Neural cell (in vitro differentiated cells): ENCODE measurements at regions not wholly inside any gene's neighbourhood (a gene's known extent, or its start where the extent isn't known, plus 50 kb on each side); places are given as distances from the start of the nearest gene placed in this dataset.

Experiments used
- H2AFZ ChIP-seq: fragments of 200-600, 300-800 bp; sonication (generic), shearing (Covaris generic); 2 replicates; pipeline ENCODE4 v1.6.0; 2014; ENCODE audit warnings: low read depth, mild to moderate bottlenecking, antibody characterized with exemption, low read length, moderate library complexity
- H3F3A ChIP-seq: fragments of 200-600 bp; shearing (Covaris generic); 2 replicates; pipeline ENCODE4 v1.6.1; 2016; ENCODE audit warnings: mild to moderate bottlenecking, moderate library complexity, mixed read lengths, antibody characterized with exemption, low read length; ENCODE audit not compliant: insufficient read depth, poor library complexity, severe bottlenecking
- H3K27ac ChIP-seq: fragments of 200-600, 300-800 bp; sonication (generic), shearing (Covaris generic); 2 replicates; pipeline ENCODE4 v1.5.1; 2014; ENCODE audit warnings: mild to moderate bottlenecking, low read length, moderate library complexity
- H3K27me3 ChIP-seq: fragments of 300-800, 200-600 bp; sonication (generic), shearing (Covaris generic); 2 replicates; pipeline ENCODE4 v1.6.0; 2014; ENCODE audit warnings: mild to moderate bottlenecking, low read depth, low read length, moderate library complexity; ENCODE audit not compliant: insufficient read depth
- H3K36me3 ChIP-seq: fragments of 300-800, 200-600 bp; sonication (generic), shearing (Covaris generic); 2 replicates; pipeline ENCODE4 v1.5.1; 2014; ENCODE audit warnings: mild to moderate bottlenecking, antibody characterized with exemption, low read length, moderate library complexity; ENCODE audit not compliant: insufficient read depth
- H3K4me2 ChIP-seq: fragments of 300-800, 200-600 bp; sonication (generic), shearing (Covaris generic); 2 replicates; pipeline ENCODE4 v1.6.0; 2014; ENCODE audit warnings: mild to moderate bottlenecking, low read length
- H3K4me3 ChIP-seq: fragments of 300-800, 200-600 bp; sonication (generic), shearing (Covaris generic); 2 replicates; pipeline ENCODE4 v1.5.1; 2014; ENCODE audit warnings: mild to moderate bottlenecking, low read length, moderate library complexity
- H3K79me2 ChIP-seq: fragments of 200-600 bp; shearing (Covaris generic); replicated peaks from 2 replicates; pipeline ENCODE4 v1.6.0; 2014; ENCODE audit warnings: mild to moderate bottlenecking, low read length, moderate library complexity; ENCODE audit not compliant: insufficient read depth
- H3K9ac ChIP-seq: fragments of 300-800, 200-600 bp; sonication (generic), shearing (Covaris generic); 2 replicates; pipeline ENCODE4 v1.6.1; 2016; ENCODE audit warnings: mild to moderate bottlenecking, low read length, mixed read lengths
- H3K9me2 ChIP-seq: fragments of 200-600 bp; shearing (Covaris generic); 2 replicates; pipeline ENCODE4 v1.6.1; 2016; ENCODE audit warnings: mild to moderate bottlenecking, low read length, mixed read lengths; ENCODE audit not compliant: insufficient read depth
- H3K9me3 ChIP-seq: fragments of 200-600, 300-800 bp; sonication (generic), shearing (Covaris generic); 2 replicates; pipeline ENCODE4 v1.6.1; 2016; ENCODE audit warnings: mild to moderate bottlenecking, mixed run types, low read length, moderate library complexity, mixed read lengths
- H4K20me1 ChIP-seq: fragments of 200-600 bp; shearing (Covaris generic); 2 replicates; pipeline ENCODE4 v1.6.1; 2016; ENCODE audit warnings: mild to moderate bottlenecking, mixed run types; ENCODE audit not compliant: insufficient read depth
- EP300 ChIP-seq: fragments of 450-650 bp; conservative IDR thresholded peaks from 2 replicates; pipeline ENCODE4 v1.6.1; 2014; ENCODE audit warnings: antibody characterized with exemption, mild to moderate bottlenecking, moderate library complexity; ENCODE audit not compliant: poor library complexity, severe bottlenecking
- EZH2 ChIP-seq: fragments of 200-600, 300-800 bp; shearing (Covaris generic), sonication (generic); IDR thresholded peaks from 2 replicates; pipeline ENCODE4 v1.6.1; 2014; ENCODE audit warnings: antibody characterized with exemption, low read length, borderline replicate concordance, mild to moderate bottlenecking; ENCODE audit not compliant: insufficient read depth, poor library complexity, severe bottlenecking
- MXI1 ChIP-seq: fragments of 450-650 bp; conservative IDR thresholded peaks from 2 replicates; pipeline ENCODE4 v1.6.1; 2014; ENCODE audit warnings: antibody characterized with exemption, mild to moderate bottlenecking; ENCODE audit not compliant: poor library complexity, severe bottlenecking
- POLR2AphosphoS5 ChIP-seq: IDR thresholded peaks from 2 replicates; pipeline ENCODE4 v1.6.1; 2012
- RAD21 ChIP-seq: fragments of 450-650 bp; conservative IDR thresholded peaks from 2 replicates; pipeline ENCODE4 v1.6.1; 2014; ENCODE audit warnings: antibody characterized with exemption, mild to moderate bottlenecking, moderate library complexity
- SMC3 ChIP-seq: fragments of 450-650 bp; conservative IDR thresholded peaks from 2 replicates; pipeline ENCODE4 v1.6.1; 2014; ENCODE audit warnings: antibody characterized with exemption, mild to moderate bottlenecking, moderate library complexity; ENCODE audit not compliant: poor library complexity
- TAF1 ChIP-seq: IDR thresholded peaks from 2 replicates; pipeline ENCODE4 v1.6.1; 2012; ENCODE audit warnings: low read depth
- TF ChIP-seq, protein P1 (sequence below): IDR thresholded peaks from 2 replicates; pipeline ENCODE4 v1.6.1; 2012; ENCODE audit warnings: borderline replicate concordance
- TF ChIP-seq, protein P2 (sequence below): fragments of 450-650 bp; IDR thresholded peaks from 2 replicates; pipeline ENCODE4 v1.5.1; 2014; ENCODE audit warnings: antibody characterized with exemption, mild to moderate bottlenecking, moderate library complexity; ENCODE audit not compliant: poor library complexity, severe bottlenecking

GRCh38 chr3:163924600-163924999 lies 1153.7 kb downstream of the SI start:
- Histone ChIP-seq H4K20me1 (no peaks in the 10 kb centered on the region), H3K27me3 (no peaks in the 10 kb centered on the region), H3K9me3 (no peaks in the 10 kb centered on the region), H3K9ac (no peak overlapping the region), H3K9me2 (no peaks in the 10 kb centered on the region), H3K4me3 (no peak overlapping the region), H3K4me2 (no peak overlapping the region), H3K79me2 (no peaks in the 10 kb centered on the region), H3K27ac (no peak overlapping the region), H2AFZ (no peak overlapping the region), H3K36me3 (no peaks in the 10 kb centered on the region), H3F3A (no peaks in the 10 kb centered on the region)
- TF ChIP-seq POLR2AphosphoS5 (no peak), TAF1 (no peak), SMC3 (no peak), RAD21 (no peak), EP300 (no peak), EZH2 (no peak), MXI1 (no peak)
- TF ChIP-seq, protein P1, sequence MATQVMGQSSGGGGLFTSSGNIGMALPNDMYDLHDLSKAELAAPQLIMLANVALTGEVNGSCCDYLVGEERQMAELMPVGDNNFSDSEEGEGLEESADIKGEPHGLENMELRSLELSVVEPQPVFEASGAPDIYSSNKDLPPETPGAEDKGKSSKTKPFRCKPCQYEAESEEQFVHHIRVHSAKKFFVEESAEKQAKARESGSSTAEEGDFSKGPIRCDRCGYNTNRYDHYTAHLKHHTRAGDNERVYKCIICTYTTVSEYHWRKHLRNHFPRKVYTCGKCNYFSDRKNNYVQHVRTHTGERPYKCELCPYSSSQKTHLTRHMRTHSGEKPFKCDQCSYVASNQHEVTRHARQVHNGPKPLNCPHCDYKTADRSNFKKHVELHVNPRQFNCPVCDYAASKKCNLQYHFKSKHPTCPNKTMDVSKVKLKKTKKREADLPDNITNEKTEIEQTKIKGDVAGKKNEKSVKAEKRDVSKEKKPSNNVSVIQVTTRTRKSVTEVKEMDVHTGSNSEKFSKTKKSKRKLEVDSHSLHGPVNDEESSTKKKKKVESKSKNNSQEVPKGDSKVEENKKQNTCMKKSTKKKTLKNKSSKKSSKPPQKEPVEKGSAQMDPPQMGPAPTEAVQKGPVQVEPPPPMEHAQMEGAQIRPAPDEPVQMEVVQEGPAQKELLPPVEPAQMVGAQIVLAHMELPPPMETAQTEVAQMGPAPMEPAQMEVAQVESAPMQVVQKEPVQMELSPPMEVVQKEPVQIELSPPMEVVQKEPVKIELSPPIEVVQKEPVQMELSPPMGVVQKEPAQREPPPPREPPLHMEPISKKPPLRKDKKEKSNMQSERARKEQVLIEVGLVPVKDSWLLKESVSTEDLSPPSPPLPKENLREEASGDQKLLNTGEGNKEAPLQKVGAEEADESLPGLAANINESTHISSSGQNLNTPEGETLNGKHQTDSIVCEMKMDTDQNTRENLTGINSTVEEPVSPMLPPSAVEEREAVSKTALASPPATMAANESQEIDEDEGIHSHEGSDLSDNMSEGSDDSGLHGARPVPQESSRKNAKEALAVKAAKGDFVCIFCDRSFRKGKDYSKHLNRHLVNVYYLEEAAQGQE, result no peak
- TF ChIP-seq, protein P2, sequence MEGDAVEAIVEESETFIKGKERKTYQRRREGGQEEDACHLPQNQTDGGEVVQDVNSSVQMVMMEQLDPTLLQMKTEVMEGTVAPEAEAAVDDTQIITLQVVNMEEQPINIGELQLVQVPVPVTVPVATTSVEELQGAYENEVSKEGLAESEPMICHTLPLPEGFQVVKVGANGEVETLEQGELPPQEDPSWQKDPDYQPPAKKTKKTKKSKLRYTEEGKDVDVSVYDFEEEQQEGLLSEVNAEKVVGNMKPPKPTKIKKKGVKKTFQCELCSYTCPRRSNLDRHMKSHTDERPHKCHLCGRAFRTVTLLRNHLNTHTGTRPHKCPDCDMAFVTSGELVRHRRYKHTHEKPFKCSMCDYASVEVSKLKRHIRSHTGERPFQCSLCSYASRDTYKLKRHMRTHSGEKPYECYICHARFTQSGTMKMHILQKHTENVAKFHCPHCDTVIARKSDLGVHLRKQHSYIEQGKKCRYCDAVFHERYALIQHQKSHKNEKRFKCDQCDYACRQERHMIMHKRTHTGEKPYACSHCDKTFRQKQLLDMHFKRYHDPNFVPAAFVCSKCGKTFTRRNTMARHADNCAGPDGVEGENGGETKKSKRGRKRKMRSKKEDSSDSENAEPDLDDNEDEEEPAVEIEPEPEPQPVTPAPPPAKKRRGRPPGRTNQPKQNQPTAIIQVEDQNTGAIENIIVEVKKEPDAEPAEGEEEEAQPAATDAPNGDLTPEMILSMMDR, result no peak

DNA sequence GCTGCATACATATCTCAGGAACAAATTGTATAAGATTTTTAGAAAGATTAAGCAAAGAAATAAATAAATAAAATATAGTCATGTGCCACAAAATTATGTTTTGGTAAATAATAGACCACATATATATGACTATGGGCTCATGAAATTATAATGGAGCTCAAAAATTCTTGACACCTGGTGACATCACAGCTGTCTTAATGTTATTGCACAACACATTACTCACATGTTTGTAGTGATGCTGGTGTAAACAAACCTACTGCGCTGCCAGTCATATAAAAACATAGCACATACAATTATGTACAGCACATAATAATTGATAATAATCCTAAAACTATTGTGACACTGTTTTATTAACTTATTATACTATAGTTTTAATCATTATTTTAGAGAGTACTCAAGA lies 1159.1 kb downstream of the SI start:
- Histone ChIP-seq H4K20me1 (no peaks in the 10 kb centered on the region), H3K27me3 (no peaks in the 10 kb centered on the region), H3K9me3 (no peaks in the 10 kb centered on the region), H3K9me2 (no peaks in the 10 kb centered on the region), H3K9ac (no peak overlapping the region), H2AFZ (no peak overlapping the region), H3K79me2 (no peaks in the 10 kb centered on the region), H3K27ac (no peak overlapping the region), H3K36me3 (no peaks in the 10 kb centered on the region), H3F3A (no peaks in the 10 kb centered on the region), H3K4me3 (no peak overlapping the region), H3K4me2 (no peak overlapping the region)
- TF ChIP-seq EZH2 (no peak), EP300 (no peak), POLR2AphosphoS5 (no peak), MXI1 (no peak), RAD21 (no peak), SMC3 (no peak), TAF1 (no peak)
- TF ChIP-seq, protein P2, result no peak
- TF ChIP-seq, protein P1, result no peak
